ENCODE measurements at regions not wholly inside any gene's neighbourhood (a gene's known extent, or its start where the extent isn't known, plus 50 kb on each side); places are given as distances from the start of the nearest gene placed in this dataset.

DNA sequence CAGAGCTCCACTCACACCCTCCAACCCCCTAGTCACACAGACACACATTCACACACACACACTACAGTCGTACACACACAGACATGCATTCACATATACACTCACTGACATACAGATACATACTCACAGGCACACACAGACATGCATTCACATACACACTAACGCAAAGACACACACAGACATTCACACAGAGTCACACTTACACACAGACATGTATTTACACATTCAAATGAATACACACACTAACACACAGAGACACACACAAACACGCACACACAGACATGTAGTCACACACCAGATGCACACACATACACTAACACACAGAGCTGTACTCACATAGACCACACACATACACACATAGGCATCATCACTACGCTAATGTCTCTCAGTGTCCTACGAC is 58.0 kb upstream of the MYL10 start:
- TF ChIP-seq, protein P1, sequence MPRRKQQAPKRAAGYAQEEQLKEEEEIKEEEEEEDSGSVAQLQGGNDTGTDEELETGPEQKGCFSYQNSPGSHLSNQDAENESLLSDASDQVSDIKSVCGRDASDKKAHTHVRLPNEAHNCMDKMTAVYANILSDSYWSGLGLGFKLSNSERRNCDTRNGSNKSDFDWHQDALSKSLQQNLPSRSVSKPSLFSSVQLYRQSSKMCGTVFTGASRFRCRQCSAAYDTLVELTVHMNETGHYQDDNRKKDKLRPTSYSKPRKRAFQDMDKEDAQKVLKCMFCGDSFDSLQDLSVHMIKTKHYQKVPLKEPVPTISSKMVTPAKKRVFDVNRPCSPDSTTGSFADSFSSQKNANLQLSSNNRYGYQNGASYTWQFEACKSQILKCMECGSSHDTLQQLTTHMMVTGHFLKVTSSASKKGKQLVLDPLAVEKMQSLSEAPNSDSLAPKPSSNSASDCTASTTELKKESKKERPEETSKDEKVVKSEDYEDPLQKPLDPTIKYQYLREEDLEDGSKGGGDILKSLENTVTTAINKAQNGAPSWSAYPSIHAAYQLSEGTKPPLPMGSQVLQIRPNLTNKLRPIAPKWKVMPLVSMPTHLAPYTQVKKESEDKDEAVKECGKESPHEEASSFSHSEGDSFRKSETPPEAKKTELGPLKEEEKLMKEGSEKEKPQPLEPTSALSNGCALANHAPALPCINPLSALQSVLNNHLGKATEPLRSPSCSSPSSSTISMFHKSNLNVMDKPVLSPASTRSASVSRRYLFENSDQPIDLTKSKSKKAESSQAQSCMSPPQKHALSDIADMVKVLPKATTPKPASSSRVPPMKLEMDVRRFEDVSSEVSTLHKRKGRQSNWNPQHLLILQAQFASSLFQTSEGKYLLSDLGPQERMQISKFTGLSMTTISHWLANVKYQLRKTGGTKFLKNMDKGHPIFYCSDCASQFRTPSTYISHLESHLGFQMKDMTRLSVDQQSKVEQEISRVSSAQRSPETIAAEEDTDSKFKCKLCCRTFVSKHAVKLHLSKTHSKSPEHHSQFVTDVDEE (CRISPR knock-in tag; IDR thresholded peaks at IDR 0.05): no peak
- TF ChIP-seq RARB (CRISPR knock-in tag; IDR thresholded peaks at IDR 0.05): no peak
- TF ChIP-seq, protein P2, sequence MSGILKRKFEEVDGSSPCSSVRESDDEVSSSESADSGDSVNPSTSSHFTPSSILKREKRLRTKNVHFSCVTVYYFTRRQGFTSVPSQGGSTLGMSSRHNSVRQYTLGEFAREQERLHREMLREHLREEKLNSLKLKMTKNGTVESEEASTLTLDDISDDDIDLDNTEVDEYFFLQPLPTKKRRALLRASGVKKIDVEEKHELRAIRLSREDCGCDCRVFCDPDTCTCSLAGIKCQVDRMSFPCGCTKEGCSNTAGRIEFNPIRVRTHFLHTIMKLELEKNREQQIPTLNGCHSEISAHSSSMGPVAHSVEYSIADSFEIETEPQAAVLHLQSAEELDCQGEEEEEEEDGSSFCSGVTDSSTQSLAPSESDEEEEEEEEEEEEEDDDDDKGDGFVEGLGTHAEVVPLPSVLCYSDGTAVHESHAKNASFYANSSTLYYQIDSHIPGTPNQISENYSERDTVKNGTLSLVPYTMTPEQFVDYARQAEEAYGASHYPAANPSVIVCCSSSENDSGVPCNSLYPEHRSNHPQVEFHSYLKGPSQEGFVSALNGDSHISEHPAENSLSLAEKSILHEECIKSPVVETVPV (CRISPR knock-in tag; IDR thresholded peaks at IDR 0.05): no peak
- TF ChIP-seq, protein P3, sequence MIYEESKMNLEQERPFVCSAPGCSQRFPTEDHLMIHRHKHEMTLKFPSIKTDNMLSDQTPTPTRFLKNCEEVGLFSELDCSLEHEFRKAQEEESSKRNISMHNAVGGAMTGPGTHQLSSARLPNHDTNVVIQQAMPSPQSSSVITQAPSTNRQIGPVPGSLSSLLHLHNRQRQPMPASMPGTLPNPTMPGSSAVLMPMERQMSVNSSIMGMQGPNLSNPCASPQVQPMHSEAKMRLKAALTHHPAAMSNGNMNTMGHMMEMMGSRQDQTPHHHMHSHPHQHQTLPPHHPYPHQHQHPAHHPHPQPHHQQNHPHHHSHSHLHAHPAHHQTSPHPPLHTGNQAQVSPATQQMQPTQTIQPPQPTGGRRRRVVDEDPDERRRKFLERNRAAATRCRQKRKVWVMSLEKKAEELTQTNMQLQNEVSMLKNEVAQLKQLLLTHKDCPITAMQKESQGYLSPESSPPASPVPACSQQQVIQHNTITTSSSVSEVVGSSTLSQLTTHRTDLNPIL (CRISPR knock-in tag; IDR thresholded peaks at IDR 0.05; ENCODE audit: low read depth): no peak
- no peak for TF ChIP-seq SNAI2 (CRISPR knock-in tag; IDR thresholded peaks at IDR 0.05)
- no peak for TF ChIP-seq ZNF8 (CRISPR knock-in tag; IDR thresholded peaks at IDR 0.05)
- TF ChIP-seq ZNF565 (CRISPR knock-in tag; conservative IDR thresholded peaks at IDR 0.05; ENCODE audit: low read depth): no peak
- no peak for TF ChIP-seq ESRRG (CRISPR knock-in tag; IDR thresholded peaks at IDR 0.05)
- no peak for TF ChIP-seq ZFP3 (CRISPR knock-in tag; IDR thresholded peaks at IDR 0.05)
- ATAC-seq: no peak

DNA sequence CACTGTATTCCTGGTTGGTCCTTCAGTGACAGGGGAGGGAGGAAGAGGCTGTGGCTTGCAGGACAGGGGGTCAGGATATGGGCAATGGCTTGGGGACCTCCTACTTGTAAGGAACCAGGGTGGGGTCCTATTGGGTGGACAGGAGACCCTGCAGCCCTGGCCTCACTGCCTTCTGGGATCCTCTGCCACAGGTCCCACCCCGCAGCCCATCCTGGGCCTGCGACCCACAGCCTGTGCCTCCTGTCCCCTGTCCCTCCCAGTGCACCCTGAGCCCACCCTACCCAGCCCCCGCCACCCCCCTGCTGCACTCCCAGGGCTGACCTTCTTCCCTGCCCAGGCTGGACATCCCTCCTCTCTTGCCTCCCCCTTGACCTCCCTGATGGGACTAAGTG is 58.7 kb upstream of the MYL10 start:
- TF ChIP-seq BACH2 (CRISPR knock-in tag; IDR thresholded peaks at IDR 0.05; ENCODE audit: borderline replicate concordance) (no peak), ZNF70 (CRISPR knock-in tag; IDR thresholded peaks at IDR 0.05) (no peak), ARNTL (CRISPR knock-in tag; IDR thresholded peaks at IDR 0.05; ENCODE audit: borderline replicate concordance, low read depth) (no peak), CSDC2 (CRISPR knock-in tag; IDR thresholded peaks at IDR 0.05) (no peak), GLIS3 (CRISPR knock-in tag; IDR thresholded peaks at IDR 0.05) (no peak), ZNF565 (CRISPR knock-in tag; conservative IDR thresholded peaks at IDR 0.05; ENCODE audit: low read depth) (no peak), ZFP30 (CRISPR knock-in tag; IDR thresholded peaks at IDR 0.05) (no peak), RARB (CRISPR knock-in tag; IDR thresholded peaks at IDR 0.05) (no peak), TCF4 (CRISPR knock-in tag; IDR thresholded peaks at IDR 0.05; ENCODE audit: borderline replicate concordance) (no peak), ZFP3 (CRISPR knock-in tag; IDR thresholded peaks at IDR 0.05) (no peak), OSR1 (CRISPR knock-in tag; IDR thresholded peaks at IDR 0.05) (no peak), ESRRG (CRISPR knock-in tag; IDR thresholded peaks at IDR 0.05) (no peak), PPARA (CRISPR knock-in tag; IDR thresholded peaks at IDR 0.05; ENCODE audit: borderline replicate concordance) (no peak)
- TF ChIP-seq, protein P2 (CRISPR knock-in tag; IDR thresholded peaks at IDR 0.05): no peak
- ATAC-seq: no peak; the same call in 2 of the 3 replicates

DNA sequence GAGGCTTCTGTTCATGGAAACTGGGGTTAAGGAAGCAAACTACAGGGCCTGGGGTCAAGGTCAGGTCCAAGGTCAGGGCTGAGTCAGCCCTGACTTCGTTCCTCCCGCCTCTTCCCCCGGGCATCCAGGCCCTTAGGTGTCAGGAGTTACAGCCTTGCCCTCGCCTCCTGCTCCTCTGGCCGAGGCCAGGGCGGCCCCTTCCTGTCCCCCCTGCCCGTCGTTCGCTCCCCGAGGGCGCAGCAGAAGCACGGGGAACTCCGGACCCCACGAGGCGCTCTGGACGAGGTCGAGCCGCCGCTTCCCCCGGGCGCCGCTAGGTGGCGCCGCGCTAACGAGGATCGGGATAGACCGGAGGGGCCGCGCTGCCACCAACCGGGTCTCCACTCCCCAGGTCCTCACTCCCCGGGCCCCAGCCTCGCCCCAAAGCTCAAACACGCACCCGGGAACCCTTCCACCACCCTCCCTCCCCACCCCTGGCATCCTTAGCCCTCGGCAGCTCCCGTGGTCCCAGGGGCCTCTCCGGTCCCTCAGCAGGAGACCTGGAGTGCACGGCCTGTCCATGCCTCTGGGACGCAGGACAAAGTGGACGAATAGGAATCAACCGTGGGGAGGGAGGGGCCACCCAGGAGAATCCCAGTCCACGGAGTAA is 59.2 kb upstream of the MYL10 start:
- TF ChIP-seq PPARA (CRISPR knock-in tag; IDR thresholded peaks at IDR 0.05; ENCODE audit: borderline replicate concordance) (no peak), ZFP3 (CRISPR knock-in tag; IDR thresholded peaks at IDR 0.05) (peak; percentile 74; the same call in 1 of the 2 replicates)
- peak; percentile 98 for ATAC-seq

DNA sequence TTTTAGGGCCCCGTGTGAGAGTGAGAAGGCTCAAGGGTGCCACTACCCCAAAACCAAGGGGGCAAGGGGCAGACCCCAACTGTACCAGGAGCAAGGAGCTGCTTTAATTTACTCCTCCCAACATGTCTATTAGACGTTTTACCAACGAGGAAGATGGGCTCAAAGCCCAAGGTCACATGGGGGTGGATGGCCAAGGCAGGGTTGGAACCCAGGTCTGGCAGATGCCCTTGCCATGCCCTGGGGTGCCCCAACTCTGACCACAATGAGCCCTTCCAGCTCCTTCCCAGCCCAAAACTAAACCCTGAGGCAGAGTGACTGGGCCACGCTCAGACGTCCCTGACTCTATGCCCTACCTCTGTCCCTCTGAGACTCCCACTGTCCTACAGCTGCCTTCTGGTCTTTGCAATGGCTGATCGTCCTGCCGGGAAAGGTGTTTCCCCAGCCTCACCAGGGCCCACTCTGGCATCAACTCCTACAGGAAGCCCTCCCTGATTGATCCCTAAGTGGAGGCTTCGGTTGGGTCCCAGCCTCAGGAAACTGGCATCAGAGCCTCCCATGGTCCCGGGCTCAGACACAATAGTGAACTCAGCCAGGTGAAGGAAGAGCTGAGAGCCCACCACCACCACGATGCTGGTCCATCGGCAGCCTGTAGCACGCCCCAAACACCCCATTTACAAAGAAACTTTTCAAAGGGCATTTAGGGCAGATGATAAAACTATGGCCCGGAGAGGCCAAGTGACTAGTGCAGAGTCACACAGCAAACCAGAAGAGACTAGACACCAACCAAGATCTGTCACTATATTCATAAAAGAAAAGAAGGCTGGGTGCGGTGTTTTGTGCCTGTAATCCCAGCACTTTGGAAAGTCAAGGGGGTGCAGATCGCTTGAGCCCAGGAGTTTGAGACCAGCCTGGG is 60.2 kb upstream of the MYL10 start:
- no peak for ATAC-seq
- TF ChIP-seq, protein P4, sequence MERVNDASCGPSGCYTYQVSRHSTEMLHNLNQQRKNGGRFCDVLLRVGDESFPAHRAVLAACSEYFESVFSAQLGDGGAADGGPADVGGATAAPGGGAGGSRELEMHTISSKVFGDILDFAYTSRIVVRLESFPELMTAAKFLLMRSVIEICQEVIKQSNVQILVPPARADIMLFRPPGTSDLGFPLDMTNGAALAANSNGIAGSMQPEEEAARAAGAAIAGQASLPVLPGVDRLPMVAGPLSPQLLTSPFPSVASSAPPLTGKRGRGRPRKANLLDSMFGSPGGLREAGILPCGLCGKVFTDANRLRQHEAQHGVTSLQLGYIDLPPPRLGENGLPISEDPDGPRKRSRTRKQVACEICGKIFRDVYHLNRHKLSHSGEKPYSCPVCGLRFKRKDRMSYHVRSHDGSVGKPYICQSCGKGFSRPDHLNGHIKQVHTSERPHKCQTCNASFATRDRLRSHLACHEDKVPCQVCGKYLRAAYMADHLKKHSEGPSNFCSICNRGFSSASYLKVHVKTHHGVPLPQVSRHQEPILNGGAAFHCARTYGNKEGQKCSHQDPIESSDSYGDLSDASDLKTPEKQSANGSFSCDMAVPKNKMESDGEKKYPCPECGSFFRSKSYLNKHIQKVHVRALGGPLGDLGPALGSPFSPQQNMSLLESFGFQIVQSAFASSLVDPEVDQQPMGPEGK (CRISPR knock-in tag; IDR thresholded peaks at IDR 0.05; ENCODE audit: borderline replicate concordance): no peak
- TF ChIP-seq ZNF8 (CRISPR knock-in tag; IDR thresholded peaks at IDR 0.05) (no peak), RARB (CRISPR knock-in tag; IDR thresholded peaks at IDR 0.05) (no peak), PPARA (CRISPR knock-in tag; IDR thresholded peaks at IDR 0.05; ENCODE audit: borderline replicate concordance) (no peak), ZFP30 (CRISPR knock-in tag; IDR thresholded peaks at IDR 0.05) (no peak), TCF4 (CRISPR knock-in tag; IDR thresholded peaks at IDR 0.05; ENCODE audit: borderline replicate concordance) (no peak), ESRRG (CRISPR knock-in tag; IDR thresholded peaks at IDR 0.05) (no peak)
- TF ChIP-seq, protein P1 (CRISPR knock-in tag; IDR thresholded peaks at IDR 0.05): no peak
